K562 (cell line): ENCODE measurements at regions not wholly inside any gene's neighbourhood (a gene's known extent, or its start where the extent isn't known, plus 50 kb on each side); places are given as distances from the start of the nearest gene placed in this dataset.

ENCODE experiments used
- ATAC-seq: fragments of 200-7000 bp; cut with Tn5 transposase; 3 replicates; pipeline ENCODE4 v1.9.1; 2020; ENCODE audit warnings: moderate library complexity
- BruUV-seq: library from RNA; stranded (reverse); fragments of 400-500 nt; replicated peaks from 2 replicates; lab custom pipeline; 2021; lab: Mats Ljungman, UMichigan
- CTCF ChIA-PET: fragments of 300-600 bp; formaldehyde crosslinking; extraction: SDS; loops from one replicate; lab custom pipeline; 2021; ENCODE audit warnings: low intra/inter-chr PET ratio; lab: Yijun Ruan, JAX
- POLR2A ChIA-PET: fragments of 300-600, 350-650 bp; sonication (Branson Sonifier 250); formaldehyde crosslinking; extraction: SDS; loops from one replicate; lab custom pipeline; 2021; ENCODE audit warnings: antibody characterized with exemption, inconsistent platforms; lab: Yijun Ruan, JAX
- DNase-seq, 4 experiments: peaks; one replicate each; pipeline versions ENCODE4 v3.0.0 to v3.0.0-alpha.2; 2011 to 2018; ENCODE audit warnings: low spot score in 3 of 4, mixed read lengths in 3 of 4; ENCODE audit errors: extremely low read depth in 1 of 4
- FAIRE-seq: peaks from 2 replicates; lab custom pipeline; 2011; peaks lifted over from hg19 to GRCh38; lab: Jason Lieb, UNC
- H2AFZ ChIP-seq: 2 replicates; pipeline ENCODE4 v1.6.0; 2011; ENCODE audit warnings: low read depth, low read length, control low read depth, inconsistent platforms
- H3K27ac ChIP-seq: fragments of 200-600 bp; 3 replicates; pipeline ENCODE4 v1.8.0; 2011; ENCODE audit warnings: low read depth, mild to moderate bottlenecking, control low read depth, inconsistent platforms, low read length, moderate library complexity, mixed read lengths; ENCODE audit errors: extremely low read depth
- H3K27me3 ChIP-seq, 2 experiments: fragments of 300-600 bp in 1 of 2; 2 replicates in 1 of 2; 3 replicates in 1 of 2; pipeline versions ENCODE4 v1.6.0 to v1.8.0; 2011; ENCODE audit warnings: inconsistent platforms in 2 of 2, low read length in 2 of 2, mild to moderate bottlenecking in 1 of 2, mixed read lengths in 1 of 2, moderate library complexity in 1 of 2; ENCODE audit not compliant: control insufficient read depth in 2 of 2, insufficient read depth in 2 of 2
- H3K36me3 ChIP-seq: fragments of 300-600 bp; 3 replicates; pipeline ENCODE4 v1.8.0; 2011; ENCODE audit warnings: mild to moderate bottlenecking, low read length, inconsistent platforms; ENCODE audit not compliant: control insufficient read depth, insufficient read depth
- H3K4me1 ChIP-seq, 2 experiments: fragments of 200-600 bp in 1 of 2; replicated peaks in 1 of 2; 2 replicates in 1 of 2; 3 replicates in 1 of 2; pipeline versions ENCODE4 v1.5.1 to v1.8.0; 2011; ENCODE audit warnings: inconsistent platforms in 2 of 2, low read length in 2 of 2, mild to moderate bottlenecking in 1 of 2, mixed read lengths in 1 of 2, moderate library complexity in 1 of 2; ENCODE audit not compliant: control insufficient read depth in 2 of 2, insufficient read depth in 2 of 2
- H3K4me2 ChIP-seq: 2 replicates; pipeline ENCODE4 v1.6.1; 2011; ENCODE audit warnings: low read length, control low read depth, inconsistent platforms, mixed read lengths; ENCODE audit not compliant: insufficient read depth
- H3K4me3 ChIP-seq: fragments of 200-600 bp; sonication (generic), shearing (Covaris generic); 2 replicates; pipeline ENCODE4 v1.5.1; 2016; ENCODE audit warnings: control low read depth, inconsistent platforms
- H3K79me2 ChIP-seq: fragments of 200-600 bp; 3 replicates; pipeline ENCODE4 v1.8.0; 2011; ENCODE audit warnings: low read length, inconsistent platforms; ENCODE audit not compliant: control insufficient read depth, insufficient read depth
- H3K9ac ChIP-seq, 2 experiments: 2 replicates each; pipeline versions ENCODE4 v1.6.0 to v1.6.1; 2011; ENCODE audit warnings: low read depth in 2 of 2, low read length in 2 of 2, control low read depth in 1 of 2, inconsistent platforms in 1 of 2, mild to moderate bottlenecking in 1 of 2, mixed read lengths in 1 of 2; ENCODE audit not compliant: insufficient read depth in 1 of 2
- H3K9me1 ChIP-seq: one replicate; pipeline ENCODE4 v1.6.0; 2011; ENCODE audit warnings: inconsistent platforms, mild to moderate bottlenecking, low read length, moderate library complexity; ENCODE audit not compliant: control insufficient read depth, insufficient read depth
- H3K9me3 ChIP-seq: replicated peaks from 2 replicates; pipeline ENCODE4 v1.5.1; 2011; ENCODE audit warnings: low read depth, low read length, inconsistent platforms; ENCODE audit not compliant: control insufficient read depth, insufficient read depth
- H4K20me1 ChIP-seq: replicated peaks from 2 replicates; pipeline ENCODE4 v1.6.1; 2011; ENCODE audit warnings: low read length, inconsistent platforms, mixed read lengths; ENCODE audit not compliant: control insufficient read depth, insufficient read depth
- ATF3 ChIP-seq, 2 experiments: fragments of 450-650 bp in 1 of 2; sonication (generic) in 1 of 2; formaldehyde crosslinking in 1 of 2; IDR thresholded peaks in 1 of 2; conservative IDR thresholded peaks in 1 of 2; 2 replicates each; pipeline versions ENCODE4 v1.6.1 to v1.8.1; 2016 to 2023; ENCODE audit warnings: mild to moderate bottlenecking in 2 of 2, moderate library complexity in 2 of 2, inconsistent platforms in 1 of 2, missing genetic modification reagents in 1 of 2
- CSDE1 ChIP-seq, 2 experiments: fragments of 450-650 bp; IDR thresholded peaks; 2 replicates each; pipeline ENCODE4 v1.6.1; 2016; ENCODE audit warnings: mild to moderate bottlenecking in 1 of 2
- CTBP1 ChIP-seq: fragments of 450-650 bp; IDR thresholded peaks from 2 replicates; pipeline ENCODE4 v1.6.1; 2016; ENCODE audit warnings: borderline replicate concordance
- FOXJ3 ChIP-seq: sonication (generic); formaldehyde crosslinking; IDR thresholded peaks from 2 replicates; pipeline ENCODE4 v1.4.0; 2020; ENCODE audit warnings: mild to moderate bottlenecking, missing genetic modification reagents
- GABPB2 ChIP-seq: fragments of 250-450 bp; sonication (Bioruptor Pico); conservative IDR thresholded peaks from 2 replicates; pipeline ENCODE4 v1.5.1; 2021; ENCODE audit warnings: mild to moderate bottlenecking
- GATAD2A ChIP-seq: fragments of 450-650 bp; IDR thresholded peaks from 2 replicates; pipeline ENCODE4 v1.6.1; 2017
- MAFF ChIP-seq: IDR thresholded peaks from 2 replicates; pipeline ENCODE4 v1.6.1; 2012; ENCODE audit warnings: low read length, improper control_type of control experiment
- MCM2 ChIP-seq: fragments of 450-650 bp; IDR thresholded peaks from 2 replicates; pipeline ENCODE4 v1.6.1; 2017; ENCODE audit warnings: low read depth, mild to moderate bottlenecking
- NFIX ChIP-seq: fragments of 250-450 bp; sonication (Bioruptor Pico); IDR thresholded peaks from 2 replicates; pipeline ENCODE4 v1.4.0; 2020; ENCODE audit warnings: low read depth, mild to moderate bottlenecking, moderate library complexity
- POLR2AphosphoS5 ChIP-seq: IDR thresholded peaks from 2 replicates; pipeline ENCODE4 v1.6.1; 2011; ENCODE audit warnings: mild to moderate bottlenecking, low read depth, low read length, moderate library complexity; ENCODE audit not compliant: control insufficient read depth, insufficient read depth
- RBBP5 ChIP-seq: fragments of 200-600 bp; sonication (generic); IDR thresholded peaks from 2 replicates; pipeline ENCODE4 v1.6.1; 2012; ENCODE audit warnings: borderline replicate concordance, mild to moderate bottlenecking, low read length, control low read depth, inconsistent platforms; ENCODE audit not compliant: insufficient read depth, poor library complexity, severe bottlenecking
- SMAD2 ChIP-seq: fragments of 150-350 bp; IDR thresholded peaks from 2 replicates; pipeline ENCODE4 v1.6.1; 2014; ENCODE audit warnings: low read depth, mild to moderate bottlenecking, low read length
- TGIF2 ChIP-seq: sonication (generic); formaldehyde crosslinking; IDR thresholded peaks from 2 replicates; pipeline ENCODE4 v1.8.1; 2022; ENCODE audit warnings: mild to moderate bottlenecking, missing genetic modification reagents, moderate library complexity
- U2AF2 ChIP-seq: fragments of 200-400 bp; formaldehyde crosslinking; optimal IDR thresholded peaks from 2 replicates; pipeline ENCODE3; 2017; ENCODE audit warnings: low read depth, mild to moderate bottlenecking, low read length
- ZFP30 ChIP-seq: fragments of 250-450 bp; sonication (Bioruptor Pico); IDR thresholded peaks from 2 replicates; pipeline ENCODE4 v1.8.0; 2022; ENCODE audit warnings: moderate library complexity, mild to moderate bottlenecking, inconsistent platforms, borderline replicate concordance
- ZNF668 ChIP-seq: fragments of 250-450 bp; sonication (Bioruptor Pico); IDR thresholded peaks from 2 replicates; pipeline ENCODE4 v1.8.0; 2022; ENCODE audit warnings: mild to moderate bottlenecking, inconsistent platforms
- ZNF785 ChIP-seq: fragments of 250-450 bp; sonication (Bioruptor Pico); IDR thresholded peaks from 2 replicates; pipeline ENCODE4 v1.4.0; 2020; ENCODE audit warnings: mild to moderate bottlenecking
- WGBS: fragments of 100-300 bp; shearing (Covaris generic); methylation state at CpG from one replicate; pipeline ENCODE4 v1.1.6; 2016; ENCODE audit warnings: low coverage, mixed read lengths; ENCODE audit not compliant: insufficient coverage; ENCODE audit errors: missing lambda C conversion rate; 5-methylcytosine and 5-hydroxymethylcytosine counted together
- in situ Hi-C: fragments of 300-500 bp; cut with MboI; formaldehyde crosslinking; loops from 4 replicates; pipeline ENCODE4 v1.15.0; 2018; ENCODE audit warnings: inconsistent platforms, mixed read lengths
- intact Hi-C: fragments of 100-400 bp; cut with micrococcal nuclease; formaldehyde crosslinking; loops from 2 replicates; pipeline ENCODE4 v1.14.2; 2022

GRCh38 chr12:87806310-87806709 lies 222.9 kb downstream of the C12orf50 start:
- H3K79me2 ChIP-seq = no peaks in the 10 kb centered on the region
- POLR2A ChIA-PET = no interaction called here
- no peak for TF ChIP-seq CSDE1 (IDR thresholded peaks at IDR 0.05)
- TF ChIP-seq U2AF2 = no peak
- TF ChIP-seq RBBP5 = no peak
- no peak for TF ChIP-seq GATAD2A
- TF ChIP-seq GABPB2 (CRISPR knock-in tag) = no peak
- TF ChIP-seq ZNF785 (CRISPR knock-in tag) = no peak
- TF ChIP-seq ATF3 (IDR thresholded peaks at IDR 0.05) = no peak
- TF ChIP-seq ATF3 (CRISPR knock-in tag; conservative IDR thresholded peaks at IDR 0.05) = no peak
- no peak for TF ChIP-seq TGIF2 (CRISPR knock-in tag)
- TF ChIP-seq ZNF668 (CRISPR knock-in tag) = no peak
- no peak for TF ChIP-seq FOXJ3
- no peak for TF ChIP-seq MAFF
- no peak for TF ChIP-seq CTBP1
- TF ChIP-seq SMAD2 = no peak
- TF ChIP-seq ZFP30 (CRISPR knock-in tag) = no peak
- TF ChIP-seq MCM2 = no peak
- TF ChIP-seq POLR2AphosphoS5 = no peak
- TF ChIP-seq NFIX (CRISPR knock-in tag) = no peak
- TF ChIP-seq, all 486 proteins: peak for 0
- in situ Hi-C loops = no loop called here
- Histone ChIP-seq H4K20me1 (no peaks in the 10 kb centered on the region), H3K4me2 (no peak overlapping the region), H2AFZ (no peak overlapping the region), H3K4me1 (no peaks in the 10 kb centered on the region), H3K36me3 (no peaks in the 10 kb centered on the region), H3K9me3 (no peaks in the 10 kb centered on the region), H3K4me3 (no peak overlapping the region), H3K9me1 (no peaks in the 10 kb centered on the region), H3K9ac (no peak overlapping the region), H3K27me3 (no peaks in the 10 kb centered on the region), H3K27ac (no peak overlapping the region)
- CTCF ChIA-PET = no interaction called here
- ATAC-seq = no peak
- no peak for DNase-seq
- BruUV-seq = no TSS peak
- no peak for FAIRE-seq
- intact Hi-C loops = no loop called here
- WGBS = 1% methylated on average over 4 of the region's 4 CpGs
